NCI-H2227 treated with DMSO at 0.1 percent for 48 hours (cell line): ENCODE measurements at regions not wholly inside any gene's neighbourhood (a gene's known extent, or its start where the extent isn't known, plus 50 kb on each side); places are given as distances from the start of the nearest gene placed in this dataset.

Experiments used
- DNase-seq: peaks from one replicate; lab custom pipeline; 2025; lab: John Stamatoyannopoulos, UW

DNA sequence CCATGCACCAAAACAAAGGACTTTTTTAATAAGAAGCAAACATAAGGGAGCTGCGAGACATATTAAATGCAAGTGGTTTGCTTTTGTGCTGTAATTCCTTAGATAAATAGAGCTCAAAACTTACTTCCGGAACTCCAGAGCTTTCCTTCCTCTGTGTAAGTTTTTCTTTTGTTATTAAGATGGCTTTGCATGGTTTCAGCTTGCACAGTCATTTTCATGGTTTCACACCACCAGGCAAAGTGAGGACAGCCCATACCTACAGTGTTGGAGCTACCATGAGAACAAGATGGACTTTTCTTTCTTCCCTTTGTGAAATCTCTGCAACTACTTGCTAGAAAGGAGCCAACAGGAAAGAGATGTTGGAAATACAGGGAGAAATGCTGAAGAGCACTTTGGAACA, 368.0 kb downstream of the SETD4 start:
- DNase-seq, result no peak

GRCh38 chr21:35690436-35690835, 369.9 kb downstream of the SETD4 start:
- no peak for DNase-seq

- no peak for DNase-seq
These were observed 374.2 kb downstream of the SETD4 start for GRCh38 chr21:35686156-35686555.

- no peak for DNase-seq
These were observed 376.5 kb downstream of the SETD4 start for GRCh38 chr21:35683664-35684304.

DNA sequence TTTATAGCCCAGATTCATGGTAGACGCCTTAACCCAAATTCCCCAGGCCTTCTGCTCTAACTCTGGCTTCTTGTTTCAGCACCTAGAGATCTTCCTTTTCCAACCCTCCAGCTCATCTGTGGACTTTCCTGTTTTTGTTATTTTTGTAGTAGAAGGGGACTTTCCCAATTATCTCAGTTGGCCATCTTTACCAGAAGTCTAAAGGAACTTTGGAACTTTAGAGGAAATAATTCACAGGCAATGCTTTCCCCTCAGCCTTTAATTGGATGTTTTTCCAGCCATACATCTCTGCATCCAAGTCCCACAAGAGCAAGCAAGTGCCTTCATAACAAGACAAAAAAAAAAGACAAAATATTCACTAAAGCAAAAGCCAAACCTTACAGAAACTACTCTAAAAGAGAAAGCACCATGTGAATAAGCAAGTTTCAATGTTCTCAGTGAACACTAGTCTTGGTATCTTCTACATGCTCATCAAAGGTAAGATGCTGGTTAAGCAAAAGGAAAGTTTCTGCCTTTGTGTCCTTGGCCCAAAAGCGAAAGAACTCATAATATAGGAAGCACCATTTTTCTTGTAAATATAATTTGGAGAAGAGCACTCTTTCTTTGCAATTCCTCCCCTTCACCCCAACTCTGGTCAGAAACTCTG, 377.3 kb downstream of the SETD4 start:
- no peak for DNase-seq

- DNase-seq, result no peak
These were observed 378.4 kb downstream of the SETD4 start for GRCh38 chr21:35681946-35682345.

- no peak for DNase-seq
These were observed 381.2 kb downstream of the SETD4 start for GRCh38 chr21:35679076-35679475.

GRCh38 chr21:35678393-35678792, 381.9 kb downstream of the SETD4 start:
- no peak for DNase-seq

DNA sequence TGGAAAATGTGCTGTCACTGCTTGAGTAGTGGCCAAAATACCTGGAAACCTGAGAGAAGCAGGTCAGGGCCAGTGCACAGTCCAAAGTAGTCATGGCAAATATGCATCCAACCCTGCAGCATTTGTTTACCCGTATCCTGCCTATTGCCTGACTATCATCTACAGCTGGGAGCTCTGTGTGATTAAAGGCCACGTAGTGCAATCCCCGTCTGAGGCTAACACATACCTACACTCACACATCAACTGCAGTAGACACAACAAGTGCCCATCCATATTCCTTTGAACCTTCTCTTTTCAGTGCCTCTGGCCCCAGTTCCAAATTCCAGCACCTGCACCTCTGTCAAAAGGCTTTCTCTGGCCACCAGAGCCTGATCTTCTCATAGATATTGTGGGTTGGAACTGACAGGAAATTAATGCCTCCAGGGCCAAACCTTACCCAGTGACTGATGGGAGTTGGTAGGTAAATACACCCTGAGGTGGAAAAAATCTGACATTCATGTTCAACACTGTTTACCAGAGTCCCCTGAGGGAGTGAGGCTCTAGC, 383.0 kb downstream of the SETD4 start:
- no peak for DNase-seq

DNA sequence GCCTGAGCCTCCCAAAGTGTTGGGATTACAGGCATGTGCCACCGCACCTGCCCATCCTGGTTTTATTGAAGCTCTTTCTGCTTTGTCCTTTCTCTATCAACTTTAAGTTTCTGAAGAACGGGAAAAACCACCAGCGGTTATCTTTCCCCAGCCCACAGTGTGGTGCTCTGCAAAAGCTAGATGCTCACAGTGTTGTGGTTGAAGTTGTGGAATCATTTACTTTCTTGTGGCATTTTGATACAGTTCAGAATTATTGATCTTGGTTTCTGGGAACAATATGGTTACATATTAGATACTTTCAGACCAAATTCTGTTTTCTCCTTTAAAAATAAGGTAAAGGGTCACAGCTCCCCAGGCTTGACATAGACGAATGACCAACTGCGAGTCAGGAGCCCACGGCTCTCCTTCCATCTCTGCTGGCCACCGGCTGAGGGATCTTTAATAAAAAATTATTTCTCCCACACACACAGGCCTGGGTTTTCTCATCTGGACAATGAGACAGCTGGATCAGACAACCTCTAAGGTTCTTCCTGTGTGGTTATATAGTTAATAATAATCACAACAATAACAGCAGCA, 385.3 kb downstream of the SETD4 start:
- no peak for DNase-seq

GRCh38 chr21:35674091-35674671, 386.1 kb downstream of the SETD4 start:
- no peak for DNase-seq

DNA sequence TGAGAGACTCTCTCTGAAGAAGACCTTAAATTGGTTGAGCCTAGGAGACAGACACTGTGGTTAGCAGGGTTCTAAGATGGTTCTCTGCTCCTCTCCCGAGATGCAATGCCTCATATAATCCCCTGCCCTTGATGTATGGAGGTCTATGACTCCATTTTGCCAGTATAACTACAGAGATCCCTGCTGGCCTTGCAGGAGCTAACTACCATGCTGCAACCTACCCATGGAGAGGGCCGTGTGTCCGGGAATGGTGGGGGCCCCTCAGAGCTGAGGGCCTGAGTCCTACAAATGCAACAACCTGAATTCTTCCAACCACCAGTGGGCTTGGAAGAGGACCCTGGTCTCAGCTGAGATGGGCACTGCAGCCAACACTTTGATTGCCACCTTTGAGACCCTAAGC, 388.0 kb downstream of the SETD4 start:
- no peak for DNase-seq

- no peak for DNase-seq
These were observed 395.6 kb downstream of the SETD4 start for GRCh38 chr21:35664683-35665082.

DNA sequence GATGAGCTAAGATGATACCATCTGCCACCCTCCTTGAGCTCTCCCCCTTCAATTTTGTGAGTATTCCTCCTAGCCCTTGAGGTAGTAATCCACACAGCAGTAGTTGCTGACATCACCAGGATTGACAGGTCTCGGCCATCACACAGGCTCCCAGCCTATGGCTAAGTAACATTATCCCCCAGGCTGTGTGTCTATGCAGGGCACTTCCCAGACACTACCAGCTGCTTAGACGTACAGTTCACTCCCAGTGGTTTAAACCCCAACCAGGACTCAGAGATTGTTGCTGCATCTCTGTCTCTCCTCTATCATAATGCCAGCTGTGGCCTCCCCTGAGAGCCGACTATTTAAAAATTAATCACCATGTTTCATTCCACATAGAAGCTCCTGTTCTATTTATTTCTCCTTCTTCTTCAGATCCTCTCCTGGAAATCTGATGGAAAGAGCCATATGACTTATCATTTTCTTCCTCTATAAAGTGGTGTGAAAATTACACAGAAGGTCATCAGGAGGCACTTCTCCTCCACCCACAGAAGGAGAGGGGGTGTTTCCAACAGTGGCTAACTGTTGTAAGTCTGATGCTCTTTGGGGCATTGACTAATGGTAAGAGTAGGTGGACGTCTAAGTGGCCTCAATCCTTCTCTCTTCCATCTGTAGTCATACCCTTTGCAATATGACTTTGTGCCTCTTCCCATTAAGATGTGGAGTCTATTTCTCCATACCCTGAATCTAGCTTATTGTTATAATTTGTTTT, 396.3 kb downstream of the SETD4 start:
- no peak for DNase-seq

DNA sequence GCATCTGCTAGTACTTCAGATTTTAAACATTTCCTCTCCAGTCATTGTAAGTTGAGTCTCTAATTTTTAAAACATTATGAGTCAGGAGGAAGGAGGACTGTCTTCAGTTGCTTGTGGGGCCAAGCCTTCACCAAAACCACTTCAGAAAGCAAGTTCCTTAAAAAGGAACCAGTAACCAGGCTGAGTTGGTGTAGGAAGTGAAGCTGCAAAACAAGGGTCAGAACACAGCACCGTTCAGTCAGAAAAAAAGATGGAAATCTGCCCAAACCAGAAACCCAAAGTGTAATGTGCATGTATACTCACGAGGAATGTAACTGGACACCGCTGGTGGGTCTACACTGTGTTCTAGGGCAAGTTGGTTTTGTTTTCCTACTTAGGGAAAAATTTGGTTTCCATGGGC, 402.1 kb downstream of the SETD4 start:
- DNase-seq, result no peak

- DNase-seq, result no peak
These were observed 407.5 kb downstream of the SETD4 start for GRCh38 chr21:35652872-35653271.

- DNase-seq, result no peak
These were observed 408.1 kb downstream of the SETD4 start for GRCh38 chr21:35652196-35652595.

- no peak for DNase-seq
These were observed 409.1 kb downstream of the SETD4 start for GRCh38 chr21:35651196-35651595.

DNA sequence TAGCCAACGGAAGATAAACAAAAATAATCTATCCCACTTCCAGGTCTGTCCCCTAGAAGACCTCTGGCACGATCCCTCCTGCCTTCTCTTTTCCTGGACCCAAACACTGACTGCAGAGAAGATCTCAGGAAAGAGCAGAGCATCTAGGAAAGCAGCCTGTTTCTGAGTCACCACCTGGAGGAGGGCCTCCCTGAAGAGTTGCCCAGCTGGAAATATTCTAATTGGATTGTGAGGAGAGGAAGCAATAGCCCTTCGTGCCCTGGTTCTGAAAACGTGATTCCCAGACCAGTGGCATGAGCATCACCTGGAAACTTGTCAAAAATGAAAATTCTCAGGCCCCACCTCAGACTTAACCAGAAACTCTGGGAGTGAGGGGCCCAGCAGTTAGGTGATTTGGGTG, 411.1 kb downstream of the SETD4 start:
- DNase-seq, result no peak

DNA sequence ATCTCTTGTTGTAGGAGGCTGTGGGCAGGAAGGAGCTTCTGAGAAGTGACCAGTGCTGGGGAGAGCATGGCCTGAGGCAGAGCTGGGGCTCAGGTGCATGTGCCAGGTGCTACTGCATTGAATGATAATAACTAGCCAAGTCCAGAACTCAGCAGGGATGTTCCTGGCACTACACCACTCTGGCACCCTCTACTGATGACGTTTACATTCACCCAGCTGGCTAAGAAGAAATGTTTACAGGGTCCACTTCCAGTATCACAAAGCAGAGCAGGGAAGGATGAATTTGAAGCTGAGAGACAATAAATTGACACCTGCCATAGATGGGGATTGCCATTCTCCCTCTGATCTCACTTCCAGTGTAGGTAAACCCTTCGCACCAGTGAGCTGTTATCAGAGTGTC, 411.8 kb downstream of the SETD4 start:
- DNase-seq, result no peak

DNA sequence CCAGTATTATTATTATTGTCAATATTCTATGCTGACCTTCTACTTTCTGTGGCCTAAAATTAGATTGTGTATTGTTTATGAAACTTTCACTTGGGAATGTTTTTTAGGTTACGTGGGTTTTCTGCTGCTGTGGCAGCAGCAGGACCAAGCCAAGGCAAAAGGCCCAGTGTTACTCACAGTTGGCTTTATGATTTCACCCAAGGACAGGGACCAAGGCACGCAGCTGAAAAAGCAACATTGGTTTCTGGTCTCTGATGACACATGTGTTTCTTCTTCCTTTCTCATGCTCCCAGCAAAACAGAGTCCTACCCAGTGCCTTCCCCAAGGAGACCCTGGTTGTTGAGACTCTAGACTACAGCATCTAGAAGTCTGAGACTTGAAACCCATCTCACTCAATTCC, 413.7 kb downstream of the SETD4 start:
- DNase-seq, result no peak

DNA sequence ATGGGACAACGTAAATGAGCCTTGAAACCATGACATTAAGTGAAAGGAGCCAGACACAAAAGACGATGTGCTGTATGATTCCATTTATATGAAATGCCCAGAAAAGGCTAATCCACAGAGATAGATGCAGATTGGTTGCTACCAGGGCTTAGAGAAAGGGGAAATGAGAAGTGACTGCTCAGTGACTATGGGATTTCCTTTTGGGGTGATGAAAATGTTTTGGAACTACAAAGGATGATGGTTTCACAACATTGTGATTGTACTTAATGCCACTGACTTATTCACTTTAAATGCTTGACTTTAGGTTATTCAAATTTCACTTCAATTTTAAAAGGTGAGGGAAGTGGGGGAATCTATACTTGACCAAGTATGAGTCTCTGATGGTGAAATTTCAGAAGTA, 414.3 kb downstream of the SETD4 start:
- no peak for DNase-seq
